GM13976 (cell line): ENCODE measurements at regions not wholly inside any gene's neighbourhood (a gene's known extent, or its start where the extent isn't known, plus 50 kb on each side); places are given as distances from the start of the nearest gene placed in this dataset.

ENCODE experiments used
- DNase-seq: peaks from one replicate; pipeline ENCODE4 v3.0.0; 2012; ENCODE audit warnings: low spot score
- in situ Hi-C: fragments of 300-500 bp; cut with MboI; formaldehyde crosslinking; loops from one replicate; pipeline ENCODE4 v1.12.0; 2022; ENCODE audit warnings: low sequenced_read_pairs, mixed read lengths, inconsistent platforms; ENCODE audit not compliant: unreplicated experiment
- TF ChIP-seq, protein P1 (sequence below): IDR thresholded peaks from 2 replicates; pipeline ENCODE4 v1.5.1; 2012; ENCODE audit warnings: borderline replicate concordance, mild to moderate bottlenecking; ENCODE audit not compliant: insufficient read depth; ENCODE audit errors: extremely low read depth, missing control alignments, control extremely low read depth

GRCh38 chr4:79082997-79083396 is 143.8 kb upstream of the PAQR3 start:
- in situ Hi-C loops: no loop called here
- no peak for DNase-seq

DNA sequence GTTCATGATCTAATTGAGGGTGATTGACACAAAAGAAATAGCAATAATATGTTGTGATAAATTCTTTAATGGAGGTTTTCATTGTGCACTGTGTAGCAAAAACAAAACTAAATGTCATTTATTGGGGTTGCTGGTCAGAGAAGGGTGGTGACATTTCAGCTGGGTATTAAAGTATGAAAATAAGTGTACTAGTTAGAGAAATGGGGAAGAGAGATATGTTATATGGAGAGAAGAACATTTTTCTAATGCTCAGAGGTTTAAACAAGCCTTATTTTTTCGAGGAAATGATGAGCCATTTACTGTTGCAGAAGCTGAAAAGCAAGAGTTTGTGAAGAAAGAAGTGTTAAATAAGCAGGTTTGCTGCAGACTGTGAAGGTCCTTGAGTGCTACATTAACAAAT is 142.7 kb upstream of the PAQR3 start:
- TF ChIP-seq, protein P1, sequence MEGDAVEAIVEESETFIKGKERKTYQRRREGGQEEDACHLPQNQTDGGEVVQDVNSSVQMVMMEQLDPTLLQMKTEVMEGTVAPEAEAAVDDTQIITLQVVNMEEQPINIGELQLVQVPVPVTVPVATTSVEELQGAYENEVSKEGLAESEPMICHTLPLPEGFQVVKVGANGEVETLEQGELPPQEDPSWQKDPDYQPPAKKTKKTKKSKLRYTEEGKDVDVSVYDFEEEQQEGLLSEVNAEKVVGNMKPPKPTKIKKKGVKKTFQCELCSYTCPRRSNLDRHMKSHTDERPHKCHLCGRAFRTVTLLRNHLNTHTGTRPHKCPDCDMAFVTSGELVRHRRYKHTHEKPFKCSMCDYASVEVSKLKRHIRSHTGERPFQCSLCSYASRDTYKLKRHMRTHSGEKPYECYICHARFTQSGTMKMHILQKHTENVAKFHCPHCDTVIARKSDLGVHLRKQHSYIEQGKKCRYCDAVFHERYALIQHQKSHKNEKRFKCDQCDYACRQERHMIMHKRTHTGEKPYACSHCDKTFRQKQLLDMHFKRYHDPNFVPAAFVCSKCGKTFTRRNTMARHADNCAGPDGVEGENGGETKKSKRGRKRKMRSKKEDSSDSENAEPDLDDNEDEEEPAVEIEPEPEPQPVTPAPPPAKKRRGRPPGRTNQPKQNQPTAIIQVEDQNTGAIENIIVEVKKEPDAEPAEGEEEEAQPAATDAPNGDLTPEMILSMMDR: no peak
- in situ Hi-C loops: no loop called here

More at GRCh38 chr4:79082997-79083396, 143.8 kb upstream of the PAQR3 start:
- TF ChIP-seq, protein P1: no peak

GRCh38 chr4:79078339-79078738 is 139.1 kb upstream of the PAQR3 start:
- in situ Hi-C loops: no loop called here
- TF ChIP-seq, protein P1: no peak
- no peak for DNase-seq

More for the DNA sequence above, 142.7 kb upstream of the PAQR3 start:
- DNase-seq: no peak

- no peak for DNase-seq
- TF ChIP-seq, protein P1: no peak
- in situ Hi-C loops: no loop called here
These were observed 134.8 kb upstream of the PAQR3 start for GRCh38 chr4:79074040-79074439.

DNA sequence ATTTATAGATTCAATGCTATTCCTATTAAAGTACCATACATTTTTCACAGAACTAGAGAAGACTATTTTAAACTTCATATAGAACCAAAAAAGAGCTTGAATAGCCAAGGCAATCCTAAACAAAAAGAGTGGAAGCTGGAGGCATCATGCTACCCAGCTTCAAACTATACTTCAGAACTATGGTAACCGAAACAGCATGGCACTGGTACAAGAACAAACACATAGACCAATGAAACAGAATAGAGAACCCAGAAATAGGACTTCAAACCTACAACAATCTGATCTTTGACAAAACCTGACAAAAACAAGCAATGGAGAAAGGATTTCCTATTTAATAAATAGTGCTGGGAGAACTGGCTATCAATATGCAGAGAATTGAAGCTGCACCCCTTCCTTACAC is 134.2 kb upstream of the PAQR3 start:
- no peak for DNase-seq
- in situ Hi-C loops: no loop called here
- TF ChIP-seq, protein P1: no peak

- DNase-seq: no peak
- in situ Hi-C loops: no loop called here
- TF ChIP-seq, protein P1: no peak
These were observed 126.0 kb upstream of the PAQR3 start for GRCh38 chr4:79065262-79065661.

GRCh38 chr4:79064806-79065205 is 125.6 kb upstream of the PAQR3 start:
- in situ Hi-C loops: no loop called here
- no peak for DNase-seq
- TF ChIP-seq, protein P1: no peak
